ENCODE measurements at regions not wholly inside any gene's neighbourhood (a gene's known extent, or its start where the extent isn't known, plus 50 kb on each side); places are given as distances from the start of the nearest gene placed in this dataset.

DNA sequence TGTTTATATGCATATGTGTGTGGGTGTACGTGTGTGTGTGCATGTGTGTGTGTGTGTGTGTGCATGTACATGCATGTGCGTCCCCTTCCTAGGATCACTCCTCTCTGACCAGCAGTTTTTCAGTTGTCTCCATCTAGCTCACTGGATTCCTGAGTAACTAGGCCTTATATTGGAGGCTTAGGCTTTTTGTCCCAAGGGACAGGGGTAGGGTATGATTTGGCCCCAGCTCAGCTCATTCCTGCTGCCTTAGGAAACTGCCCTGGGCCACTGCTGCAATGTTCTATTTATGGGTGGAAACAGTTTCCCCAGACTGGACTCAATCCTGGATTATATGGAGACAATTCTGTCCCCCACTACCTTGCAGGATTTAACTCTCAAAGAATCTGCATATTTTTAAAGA, 68.8 kb upstream of the SDK1 start:
- TF ChIP-seq POU2F2 (IDR thresholded peaks at IDR 0.05; ENCODE audit: low read depth, low read length), result no peak
- TF ChIP-seq POLR2A (IDR thresholded peaks at IDR 0.05; ENCODE audit: low read depth, low read length), result no peak
